CD4-positive, alpha-beta T cell (primary cell): ENCODE measurements at regions not wholly inside any gene's neighbourhood (a gene's known extent, or its start where the extent isn't known, plus 50 kb on each side); places are given as distances from the start of the nearest gene placed in this dataset.

Experiments used
- ATAC-seq: fragments of 200-7000 bp; cut with Tn5 transposase; one replicate; pipeline ENCODE4 v1.10.0; 2022; ENCODE audit warnings: mild to moderate bottlenecking; ENCODE audit not compliant: poor library complexity
- CTCF ChIA-PET: fragments of 350-600 bp; sonication (Branson Sonifier 250); formaldehyde crosslinking; loops from one replicate; lab custom pipeline; 2021; ENCODE audit warnings: antibody characterized with exemption, inconsistent platforms; lab: Charles Lee
- POLR2A ChIA-PET: fragments of 350-600 bp; sonication (Branson Sonifier 250); formaldehyde crosslinking; loops from one replicate; lab custom pipeline; 2021; ENCODE audit warnings: antibody characterized with exemption, inconsistent platforms; lab: Charles Lee
- DNase-seq, 14 experiments: peaks; one replicate each; pipeline ENCODE4 v3.0.0-alpha.2; 2013 to 2020; ENCODE audit warnings: mixed read lengths in 2 of 14
- H3K27ac ChIP-seq, 2 donors: one replicate each; pipeline versions ENCODE4 v1.5.1 to v1.7.0; 2013; ENCODE audit warnings: low read length in 2 of 2, low read depth in 1 of 2, mild to moderate bottlenecking in 1 of 2
- H3K27me3 ChIP-seq, 2 experiments: 1 replicate in 1 of 2; 2 replicates in 1 of 2; pipeline versions ENCODE4 v1.6.1 to v1.7.0; 2013; ENCODE audit warnings: low read length in 2 of 2, control low read depth in 1 of 2, mild to moderate bottlenecking in 1 of 2, moderate library complexity in 1 of 2; ENCODE audit not compliant: insufficient read depth in 2 of 2, control insufficient read depth in 1 of 2
- H3K36me3 ChIP-seq: one replicate; pipeline ENCODE4 v1.6.1; 2013; ENCODE audit warnings: low read length, control low read depth; ENCODE audit not compliant: insufficient read depth
- H3K4me1 ChIP-seq: one replicate; pipeline ENCODE4 v1.6.1; 2013; ENCODE audit warnings: low read length, control low read depth; ENCODE audit not compliant: insufficient read depth
- H3K4me3 ChIP-seq: one replicate; pipeline ENCODE4 v1.5.1; 2013; ENCODE audit warnings: mild to moderate bottlenecking, low read length, moderate library complexity
- H3K9me3 ChIP-seq, 2 experiments: 1 replicate in 1 of 2; 2 replicates in 1 of 2; pipeline versions ENCODE4 v1.6.1 to v1.7.0; 2013; ENCODE audit warnings: low read length in 2 of 2, mild to moderate bottlenecking in 2 of 2, control low read depth in 1 of 2, moderate library complexity in 1 of 2; ENCODE audit not compliant: control insufficient read depth in 1 of 2, insufficient read depth in 1 of 2
- H3K27ac Mint-ChIP-seq: one replicate; pipeline ENCODE4 v1.8.0; 2020; ENCODE audit warnings: mixed read lengths
- H3K27me3 Mint-ChIP-seq: one replicate; pipeline ENCODE4 v1.8.0; 2021; ENCODE audit warnings: mixed read lengths
- H3K36me3 Mint-ChIP-seq: one replicate; pipeline ENCODE4 v1.8.0; 2021; ENCODE audit warnings: low read depth, mixed read lengths
- H3K4me1 Mint-ChIP-seq: one replicate; pipeline ENCODE4 v1.8.0; 2021; ENCODE audit warnings: low read depth, mixed read lengths
- H3K4me3 Mint-ChIP-seq: one replicate; pipeline ENCODE4 v1.8.0; 2020; ENCODE audit warnings: mild to moderate bottlenecking, mixed read lengths
- H3K9me3 Mint-ChIP-seq: one replicate; pipeline ENCODE4 v1.8.0; 2020; ENCODE audit warnings: mixed read lengths
- CTCF ChIP-seq: fragments of 200-600 bp; IDR thresholded peaks from one replicate; pipeline ENCODE4 v1.8.0; 2022; ENCODE audit warnings: antibody characterized with exemption, mild to moderate bottlenecking
- intact Hi-C, 2 experiments: fragments of 100-400 bp; cut with DNase I in 1 of 2; cut with micrococcal nuclease in 1 of 2; formaldehyde crosslinking; loops; one replicate each; pipeline versions ENCODE4 v1.15.1 to v1.9.0; 2023 to 2025; cut with DNase I, micrococcal nuclease

- Histone ChIP-seq H3K4me1 (no peaks in the 10 kb centered on the region), H3K9me3 (no peaks in the 10 kb centered on the region), H3K36me3 (no peaks in the 10 kb centered on the region), H3K4me3 (no peak overlapping the region), H3K27ac (no peak overlapping the region), H3K27me3 (no peaks in the 10 kb centered on the region)
- TF ChIP-seq CTCF = no peak
- H3K27ac Mint-ChIP-seq = no peak overlapping the region
- intact Hi-C loops = no loop called here
- no peaks in the 10 kb centered on the region for H3K4me1 Mint-ChIP-seq
- DNase-seq = no peak
- peaks cover 2% of the 10 kb centered on the region for H3K9me3 Mint-ChIP-seq
- ChIA-PET CTCF (interaction anchor here (1.5 kb wide), 1 partner anchor 17 kb away, joined by 3 read pairs; no protein-coding TSS in a partner anchor), POLR2A (no interaction called here)
- no peak for ATAC-seq
- H3K4me3 Mint-ChIP-seq = no peak overlapping the region
- H3K36me3 Mint-ChIP-seq = no peaks in the 10 kb centered on the region
- no peaks in the 10 kb centered on the region for H3K27me3 Mint-ChIP-seq
Observed at GRCh38 chr1:185450060-185450788, 133.2 kb upstream of the IVNS1ABP start.

- H3K36me3 ChIP-seq = no peaks in the 10 kb centered on the region
- Mint-ChIP-seq H3K9me3 (peaks cover 2% of the 10 kb centered on the region), H3K27ac (no peak overlapping the region), H3K27me3 (no peaks in the 10 kb centered on the region), H3K4me3 (no peak overlapping the region), H3K4me1 (no peaks in the 10 kb centered on the region), H3K36me3 (no peaks in the 10 kb centered on the region)
- H3K27me3 ChIP-seq = no peaks in the 10 kb centered on the region
- H3K9me3 ChIP-seq = no peaks in the 10 kb centered on the region
- no peaks in the 10 kb centered on the region for H3K4me1 ChIP-seq
- TF ChIP-seq CTCF = no peak
- H3K27ac ChIP-seq = no peak overlapping the region
- intact Hi-C loops = no loop called here
- POLR2A ChIA-PET = no interaction called here
- CTCF ChIA-PET = interaction anchor here (1.5 kb wide), 1 partner anchor 18 kb away, joined by 3 read pairs; no protein-coding TSS in a partner anchor
- no peak overlapping the region for H3K4me3 ChIP-seq
- no peak for DNase-seq
- ATAC-seq = no peak
Observed at GRCh38 chr1:185449378-185450059, 132.5 kb upstream of the IVNS1ABP start.

- Mint-ChIP-seq H3K4me1 (no peaks in the 10 kb centered on the region), H3K9me3 (peaks cover 2% of the 10 kb centered on the region), H3K4me3 (no peak overlapping the region), H3K36me3 (no peaks in the 10 kb centered on the region), H3K27me3 (no peaks in the 10 kb centered on the region), H3K27ac (no peak overlapping the region)
- ChIA-PET CTCF (no interaction called here), POLR2A (no interaction called here)
- DNase-seq = no peak
- Histone ChIP-seq H3K36me3 (no peaks in the 10 kb centered on the region), H3K9me3 (no peaks in the 10 kb centered on the region), H3K4me1 (no peaks in the 10 kb centered on the region), H3K27me3 (no peaks in the 10 kb centered on the region), H3K4me3 (no peak overlapping the region), H3K27ac (no peak overlapping the region)
- intact Hi-C loops = no loop called here
- no peak for TF ChIP-seq CTCF
- no peak for ATAC-seq
Observed at GRCh38 chr1:185448591-185449186, 131.6 kb upstream of the IVNS1ABP start.
